ENCODE measurements at regions not wholly inside any gene's neighbourhood (a gene's known extent, or its start where the extent isn't known, plus 50 kb on each side); places are given as distances from the start of the nearest gene placed in this dataset.

- TF ChIP-seq CTCF (IDR thresholded peaks at IDR 0.05): no peak
- TF ChIP-seq POLR2A (IDR thresholded peaks at IDR 0.05): no peak
- TF ChIP-seq EP300 (IDR thresholded peaks at IDR 0.05): no peak
Measured at GRCh38 chr13:19061278-19061677, 120.3 kb downstream of the TUBA3C start.

Measured in tibial nerve (tissue), 4 donors.